Liver (tissue), 3 donors: ENCODE measurements at regions not wholly inside any gene's neighbourhood (a gene's known extent, or its start where the extent isn't known, plus 50 kb on each side); places are given as distances from the start of the nearest gene placed in this dataset.

Experiments
- EGR1 ChIP-seq, 2 donors: IDR thresholded peaks; 2 replicates each; pipeline ENCODE4 v1.6.1; 2016 to 2018; ENCODE audit warnings: antibody characterized with exemption in 2 of 2, low read depth in 2 of 2
- JUND ChIP-seq, 2 donors: IDR thresholded peaks; 2 replicates each; pipeline ENCODE4 v1.6.1; 2016; ENCODE audit warnings: antibody characterized with exemption in 2 of 2
- MAX ChIP-seq: IDR thresholded peaks from 2 replicates; pipeline ENCODE4 v1.6.1; 2016; ENCODE audit warnings: antibody characterized with exemption
- RAD21 ChIP-seq, 2 donors: IDR thresholded peaks; 2 replicates each; pipeline ENCODE4 v1.6.1; 2016; ENCODE audit warnings: antibody characterized with exemption in 2 of 2, mild to moderate bottlenecking in 2 of 2
- TAF1 ChIP-seq: conservative IDR thresholded peaks from 2 replicates; pipeline ENCODE4 v1.6.1; 2016; ENCODE audit warnings: antibody characterized with exemption, mild to moderate bottlenecking
- YY1 ChIP-seq: IDR thresholded peaks from 2 replicates; pipeline ENCODE4 v1.6.1; 2016; ENCODE audit warnings: antibody characterized with exemption, mild to moderate bottlenecking
- TF ChIP-seq, protein P1 (sequence below): fragments of 150-350 bp; IDR thresholded peaks from 2 replicates; pipeline ENCODE4 v1.5.1; 2017; ENCODE audit warnings: improper control_type of control experiment, low read depth, low read length; ENCODE audit not compliant: missing input control
- TF ChIP-seq, protein P2 (sequence below): IDR thresholded peaks from 2 replicates; pipeline ENCODE4 v1.6.1; 2016; ENCODE audit warnings: antibody characterized with exemption
- donor health status: healthy.
- donor health status: healthy.

- TF ChIP-seq, protein P1, sequence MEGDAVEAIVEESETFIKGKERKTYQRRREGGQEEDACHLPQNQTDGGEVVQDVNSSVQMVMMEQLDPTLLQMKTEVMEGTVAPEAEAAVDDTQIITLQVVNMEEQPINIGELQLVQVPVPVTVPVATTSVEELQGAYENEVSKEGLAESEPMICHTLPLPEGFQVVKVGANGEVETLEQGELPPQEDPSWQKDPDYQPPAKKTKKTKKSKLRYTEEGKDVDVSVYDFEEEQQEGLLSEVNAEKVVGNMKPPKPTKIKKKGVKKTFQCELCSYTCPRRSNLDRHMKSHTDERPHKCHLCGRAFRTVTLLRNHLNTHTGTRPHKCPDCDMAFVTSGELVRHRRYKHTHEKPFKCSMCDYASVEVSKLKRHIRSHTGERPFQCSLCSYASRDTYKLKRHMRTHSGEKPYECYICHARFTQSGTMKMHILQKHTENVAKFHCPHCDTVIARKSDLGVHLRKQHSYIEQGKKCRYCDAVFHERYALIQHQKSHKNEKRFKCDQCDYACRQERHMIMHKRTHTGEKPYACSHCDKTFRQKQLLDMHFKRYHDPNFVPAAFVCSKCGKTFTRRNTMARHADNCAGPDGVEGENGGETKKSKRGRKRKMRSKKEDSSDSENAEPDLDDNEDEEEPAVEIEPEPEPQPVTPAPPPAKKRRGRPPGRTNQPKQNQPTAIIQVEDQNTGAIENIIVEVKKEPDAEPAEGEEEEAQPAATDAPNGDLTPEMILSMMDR = no peak
- no peak for TF ChIP-seq YY1
- TF ChIP-seq, protein P2, sequence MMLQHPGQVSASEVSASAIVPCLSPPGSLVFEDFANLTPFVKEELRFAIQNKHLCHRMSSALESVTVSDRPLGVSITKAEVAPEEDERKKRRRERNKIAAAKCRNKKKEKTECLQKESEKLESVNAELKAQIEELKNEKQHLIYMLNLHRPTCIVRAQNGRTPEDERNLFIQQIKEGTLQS = no peak
- no peak for TF ChIP-seq EGR1 (IDR thresholded peaks at IDR 0.05; ENCODE audit: low read depth in 2 of 2)
- no peak for TF ChIP-seq TAF1
- TF ChIP-seq MAX = no peak
- no peak for TF ChIP-seq RAD21 (IDR thresholded peaks at IDR 0.05)
- no peak for TF ChIP-seq JUND (IDR thresholded peaks at IDR 0.05)
Observed at GRCh38 chr16:85170590-85171003, 58.3 kb upstream of the CIBAR2 start.
